ENCODE measurements at regions not wholly inside any gene's neighbourhood (a gene's known extent, or its start where the extent isn't known, plus 50 kb on each side); places are given as distances from the start of the nearest gene placed in this dataset.

GRCh38 chr18:41899535-41899934 is 55.5 kb upstream of the PIK3C3 start:
- Histone ChIP-seq H3K4me2 (ENCODE audit: low read length) (no peak overlapping the region), H3K27ac (ENCODE audit: low read depth, low read length, poor library complexity, severe bottlenecking) (no peak overlapping the region), H3F3A (ENCODE audit: insufficient read depth, low read length) (no peaks in the 10 kb centered on the region)

GRCh38 chr18:41893432-41893831 is 61.6 kb upstream of the PIK3C3 start:
- no peaks in the 10 kb centered on the region for H3K9me2 ChIP-seq (ENCODE audit: low read depth, low read length)
- TF ChIP-seq, protein P1, sequence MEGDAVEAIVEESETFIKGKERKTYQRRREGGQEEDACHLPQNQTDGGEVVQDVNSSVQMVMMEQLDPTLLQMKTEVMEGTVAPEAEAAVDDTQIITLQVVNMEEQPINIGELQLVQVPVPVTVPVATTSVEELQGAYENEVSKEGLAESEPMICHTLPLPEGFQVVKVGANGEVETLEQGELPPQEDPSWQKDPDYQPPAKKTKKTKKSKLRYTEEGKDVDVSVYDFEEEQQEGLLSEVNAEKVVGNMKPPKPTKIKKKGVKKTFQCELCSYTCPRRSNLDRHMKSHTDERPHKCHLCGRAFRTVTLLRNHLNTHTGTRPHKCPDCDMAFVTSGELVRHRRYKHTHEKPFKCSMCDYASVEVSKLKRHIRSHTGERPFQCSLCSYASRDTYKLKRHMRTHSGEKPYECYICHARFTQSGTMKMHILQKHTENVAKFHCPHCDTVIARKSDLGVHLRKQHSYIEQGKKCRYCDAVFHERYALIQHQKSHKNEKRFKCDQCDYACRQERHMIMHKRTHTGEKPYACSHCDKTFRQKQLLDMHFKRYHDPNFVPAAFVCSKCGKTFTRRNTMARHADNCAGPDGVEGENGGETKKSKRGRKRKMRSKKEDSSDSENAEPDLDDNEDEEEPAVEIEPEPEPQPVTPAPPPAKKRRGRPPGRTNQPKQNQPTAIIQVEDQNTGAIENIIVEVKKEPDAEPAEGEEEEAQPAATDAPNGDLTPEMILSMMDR (IDR thresholded peaks at IDR 0.05; ENCODE audit: low read length), result no peak
- TF ChIP-seq EZH2 (IDR thresholded peaks at IDR 0.05; ENCODE audit: borderline replicate concordance, low read length), result no peak
- H2AFZ ChIP-seq (ENCODE audit: low read length), result no peak overlapping the region
- H3K9me3 ChIP-seq (ENCODE audit: low read length), result 0 out of 2 replicates have a peak, but pooled peaks cover 3% of the 10 kb centered on the region
- H3F3A ChIP-seq (ENCODE audit: insufficient read depth, low read length), result no peaks in the 10 kb centered on the region
- no peaks in the 10 kb centered on the region for H3K27me3 ChIP-seq (ENCODE audit: insufficient read depth, low read length)
- H3K79me2 ChIP-seq (ENCODE audit: insufficient read depth, low read length), result no peaks in the 10 kb centered on the region
- no peaks in the 10 kb centered on the region for H4K20me1 ChIP-seq (ENCODE audit: insufficient read depth, low read length)
- H3K4me1 ChIP-seq (ENCODE audit: insufficient read depth, low read length, severe bottlenecking), result no peaks in the 10 kb centered on the region
- H3K9ac ChIP-seq (ENCODE audit: low read length), result no peak overlapping the region
- H3K4me2 ChIP-seq (ENCODE audit: low read length), result no peak overlapping the region
- no peak overlapping the region for H3K27ac ChIP-seq (ENCODE audit: low read depth, low read length, poor library complexity, severe bottlenecking)
- no peaks in the 10 kb centered on the region for H3K36me3 ChIP-seq (ENCODE audit: insufficient read depth, low read length)
- H3K4me3 ChIP-seq (ENCODE audit: low read depth, low read length, poor library complexity, severe bottlenecking), result no peak overlapping the region

More at GRCh38 chr18:41899535-41899934, 55.5 kb upstream of the PIK3C3 start:
- H3K79me2 ChIP-seq (ENCODE audit: insufficient read depth, low read length), result no peaks in the 10 kb centered on the region
- no peaks in the 10 kb centered on the region for H3K4me1 ChIP-seq (ENCODE audit: insufficient read depth, low read length, severe bottlenecking)
- TF ChIP-seq, protein P1 (IDR thresholded peaks at IDR 0.05; ENCODE audit: low read length), result no peak
- no peak for TF ChIP-seq EZH2 (IDR thresholded peaks at IDR 0.05; ENCODE audit: borderline replicate concordance, low read length)
- no peaks in the 10 kb centered on the region for H3K36me3 ChIP-seq (ENCODE audit: insufficient read depth, low read length)
- H3K27me3 ChIP-seq (ENCODE audit: insufficient read depth, low read length), result no peaks in the 10 kb centered on the region
- H2AFZ ChIP-seq (ENCODE audit: low read length), result no peak overlapping the region
- no peak overlapping the region for H3K4me3 ChIP-seq (ENCODE audit: low read depth, low read length, poor library complexity, severe bottlenecking)
- no peak overlapping the region for H3K9ac ChIP-seq (ENCODE audit: low read length)
- no peaks in the 10 kb centered on the region for H4K20me1 ChIP-seq (ENCODE audit: insufficient read depth, low read length)
- H3K9me2 ChIP-seq (ENCODE audit: low read depth, low read length), result no peaks in the 10 kb centered on the region
- 0 out of 2 replicates have a peak, but pooled peaks cover 3% of the 10 kb centered on the region for H3K9me3 ChIP-seq (ENCODE audit: low read length)

DNA sequence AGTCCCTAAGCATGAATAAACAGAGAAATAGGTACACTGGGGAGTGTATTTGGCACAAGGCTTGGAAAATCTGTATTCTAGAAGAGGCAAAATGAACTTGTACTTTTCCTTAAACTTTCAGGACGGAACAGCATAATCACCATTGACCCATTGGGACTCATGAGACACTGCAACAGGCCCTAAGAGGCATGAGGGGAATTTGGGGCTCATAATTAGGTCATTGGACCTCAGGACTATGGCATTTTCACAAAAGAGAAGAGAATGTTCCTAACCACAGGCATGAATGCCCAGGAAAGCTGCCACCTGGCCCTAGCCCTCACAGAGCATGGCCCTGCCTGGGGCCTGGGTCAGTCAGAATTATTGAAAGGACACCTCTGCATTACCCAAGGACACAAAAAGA is 67.9 kb upstream of the PIK3C3 start:
- H3K9me3 ChIP-seq (ENCODE audit: low read length), result no peaks in the 10 kb centered on the region
- H3K4me1 ChIP-seq (ENCODE audit: insufficient read depth, low read length, severe bottlenecking), result no peaks in the 10 kb centered on the region
- no peak overlapping the region for H2AFZ ChIP-seq (ENCODE audit: low read length)
- H3K27ac ChIP-seq (ENCODE audit: low read depth, low read length, poor library complexity, severe bottlenecking), result no peak overlapping the region
- no peak overlapping the region for H3K4me3 ChIP-seq (ENCODE audit: low read depth, low read length, poor library complexity, severe bottlenecking)
- TF ChIP-seq, protein P1 (IDR thresholded peaks at IDR 0.05; ENCODE audit: low read length), result no peak
- no peak for TF ChIP-seq EZH2 (IDR thresholded peaks at IDR 0.05; ENCODE audit: borderline replicate concordance, low read length)
- H3K9ac ChIP-seq (ENCODE audit: low read length), result no peak overlapping the region
- H4K20me1 ChIP-seq (ENCODE audit: insufficient read depth, low read length), result no peaks in the 10 kb centered on the region
- H3K27me3 ChIP-seq (ENCODE audit: insufficient read depth, low read length), result no peaks in the 10 kb centered on the region
- no peaks in the 10 kb centered on the region for H3K36me3 ChIP-seq (ENCODE audit: insufficient read depth, low read length)
- no peaks in the 10 kb centered on the region for H3K79me2 ChIP-seq (ENCODE audit: insufficient read depth, low read length)
- H3K9me2 ChIP-seq (ENCODE audit: low read depth, low read length), result no peaks in the 10 kb centered on the region
- H3F3A ChIP-seq (ENCODE audit: insufficient read depth, low read length), result no peaks in the 10 kb centered on the region
- H3K4me2 ChIP-seq (ENCODE audit: low read length), result no peak overlapping the region
